ENCODE measurements at regions not wholly inside any gene's neighbourhood (a gene's known extent, or its start where the extent isn't known, plus 50 kb on each side); places are given as distances from the start of the nearest gene placed in this dataset.
A peak's percentile ranks its signal among the peaks of the same experiment; 100 is the strongest.
"Not testable (repeated sequence)": the region's sequence is repeated elsewhere in the genome, so short reads cannot be mapped to it uniquely, and the experiment has no call there.

DNA sequence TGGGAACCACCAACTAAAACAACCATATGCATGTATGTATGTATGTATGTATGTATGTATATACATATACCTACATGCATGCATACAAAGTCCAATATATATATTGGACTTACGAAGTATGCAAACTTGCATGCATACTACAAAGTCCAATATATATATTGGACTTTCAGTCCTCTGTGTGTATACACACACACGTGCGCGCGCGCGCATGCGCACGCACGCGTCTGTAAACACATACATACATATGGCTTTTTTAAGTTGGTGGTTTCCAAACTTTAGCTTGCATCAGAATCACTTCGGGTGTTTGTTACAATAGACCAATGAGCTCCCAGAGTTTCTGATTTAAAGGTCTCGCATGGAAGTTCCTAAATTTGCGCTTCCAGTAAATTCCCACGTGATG, 197.5 kb upstream of the C1orf87 start:
- no peak for DNase-seq (ENCODE audit: low read depth)

DNA sequence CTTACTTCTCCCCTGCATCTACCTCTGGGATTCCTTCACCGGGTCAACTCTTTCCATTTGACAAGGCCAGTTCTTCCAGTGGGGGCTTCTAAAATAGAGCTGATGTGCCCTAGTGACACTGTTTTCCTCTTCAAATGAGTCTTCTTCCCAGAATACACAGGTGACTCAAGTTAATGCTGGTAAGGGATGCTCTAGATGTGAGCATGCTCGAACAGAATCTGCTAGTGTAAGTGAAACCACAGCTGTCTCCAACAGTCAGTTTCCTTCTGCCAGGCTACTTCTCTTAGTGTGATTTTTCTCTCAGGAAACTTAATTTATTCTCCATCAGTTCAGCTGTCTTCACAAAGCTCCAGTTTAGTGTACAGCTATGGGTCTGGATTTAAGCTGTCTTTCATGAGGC, 194.9 kb upstream of the C1orf87 start:
- no peak for DNase-seq (ENCODE audit: low read depth)

- DNase-seq (ENCODE audit: low read depth) = peak; percentile 95
These were observed 192.3 kb upstream of the C1orf87 start for GRCh38 chr1:60265560-60266535.

- no peak for DNase-seq (ENCODE audit: low read depth)
These were observed 189.1 kb upstream of the C1orf87 start for GRCh38 chr1:60262701-60263100.

DNA sequence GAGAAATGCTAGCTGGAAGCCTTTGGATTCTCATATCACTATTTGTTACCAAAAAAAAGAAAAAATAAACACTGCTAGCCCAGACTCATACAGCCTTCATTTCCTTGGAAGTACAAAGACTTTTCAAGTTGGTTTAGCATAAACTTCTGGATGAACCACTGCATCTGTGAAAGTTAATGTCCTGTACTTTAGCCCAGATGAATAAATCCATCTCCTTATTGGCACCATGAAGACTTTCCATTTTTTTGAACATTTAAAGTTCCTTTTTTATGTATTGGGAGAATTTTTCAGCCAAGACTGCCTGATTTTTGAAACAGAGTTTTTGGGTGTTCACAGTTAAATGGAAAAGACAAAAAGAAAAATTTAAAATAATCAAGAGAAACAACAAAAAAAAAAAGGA, 184.0 kb upstream of the C1orf87 start:
- DNase-seq (ENCODE audit: low read depth) = no peak

DNA sequence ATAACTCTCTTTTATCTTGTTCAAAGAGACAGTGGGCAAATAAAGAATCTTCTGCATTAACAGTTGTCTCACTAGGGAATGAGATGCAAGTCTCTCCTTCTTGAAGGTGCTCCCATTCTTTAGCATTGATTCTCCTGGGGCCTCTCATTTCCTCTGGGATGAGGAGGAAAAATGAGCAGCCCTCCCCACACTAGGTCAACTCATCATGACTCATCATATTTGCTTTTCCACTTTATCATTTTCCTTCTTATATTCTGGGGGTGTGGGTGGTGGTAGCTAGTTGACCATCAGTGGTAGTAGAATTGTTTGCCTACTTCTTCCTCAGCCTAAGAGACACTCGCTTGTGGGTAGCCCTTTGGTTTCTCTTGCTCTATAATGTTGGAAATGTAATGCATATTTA, 182.0 kb upstream of the C1orf87 start:
- peak; percentile 24 for DNase-seq (ENCODE audit: low read depth)

GRCh38 chr1:60251426-60251825, 177.9 kb upstream of the C1orf87 start:
- no peak for DNase-seq (ENCODE audit: low read depth)

- DNase-seq (ENCODE audit: low read depth) = not testable (repeated sequence)
These were observed 173.9 kb upstream of the C1orf87 start for GRCh38 chr1:60247467-60247866.

DNA sequence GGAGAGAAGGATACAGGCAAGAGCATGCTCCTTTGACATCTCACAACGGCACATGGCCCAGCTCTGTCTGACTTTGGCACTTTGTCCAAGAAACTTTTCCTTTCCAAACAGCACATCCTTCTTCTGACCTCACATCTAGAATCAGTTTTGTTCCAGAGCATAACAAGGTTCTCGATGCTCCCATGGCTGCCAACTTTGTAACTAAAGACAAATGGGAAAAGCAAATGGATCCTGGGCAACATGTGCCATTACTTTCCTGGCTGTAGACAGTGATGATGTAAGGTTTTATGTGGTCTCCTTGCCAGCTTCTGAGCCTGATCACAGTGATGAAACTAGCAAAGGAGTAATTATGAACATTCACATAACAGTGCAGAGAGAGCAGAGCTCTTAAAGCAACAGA, 171.8 kb upstream of the C1orf87 start:
- no peak for DNase-seq (ENCODE audit: low read depth)

GRCh38 chr1:60244906-60245305, 171.3 kb upstream of the C1orf87 start:
- no peak for DNase-seq (ENCODE audit: low read depth)

- no peak for DNase-seq (ENCODE audit: low read depth)
These were observed 161.7 kb upstream of the C1orf87 start for GRCh38 chr1:60235275-60235674.

- DNase-seq (ENCODE audit: low read depth) = no peak
These were observed 161.2 kb upstream of the C1orf87 start for GRCh38 chr1:60234776-60235175.

- DNase-seq (ENCODE audit: low read depth) = no peak
These were observed 156.3 kb upstream of the C1orf87 start for GRCh38 chr1:60229821-60230220.

DNA sequence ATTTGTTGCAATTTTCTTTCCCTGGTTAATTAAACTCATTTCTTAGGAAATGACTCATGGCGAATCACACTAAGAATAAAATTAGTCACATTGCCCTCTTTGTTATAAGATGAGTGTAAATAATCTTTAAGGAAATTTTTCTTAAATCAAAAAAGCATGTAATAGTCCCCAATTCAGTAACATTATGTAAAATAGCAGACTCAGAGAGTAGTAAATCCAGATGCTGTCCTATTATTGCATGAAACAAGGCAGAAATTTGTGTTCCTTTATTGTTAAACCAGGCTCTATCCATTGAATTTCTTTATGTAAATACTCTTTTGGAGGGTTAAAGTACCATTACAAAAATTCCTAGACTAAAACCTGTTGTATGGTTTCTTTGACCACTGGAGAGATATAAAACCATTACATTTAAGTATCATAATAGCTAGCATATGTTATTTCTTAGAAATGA, 154.5 kb upstream of the C1orf87 start:
- peak; percentile 21 for DNase-seq (ENCODE audit: low read depth)

GRCh38 chr1:60227601-60228000, 154.0 kb upstream of the C1orf87 start:
- DNase-seq (ENCODE audit: low read depth) = peak; percentile 12

GRCh38 chr1:60225486-60225885, 151.9 kb upstream of the C1orf87 start:
- DNase-seq (ENCODE audit: low read depth) = no peak

GRCh38 chr1:60224523-60224922, 151.0 kb upstream of the C1orf87 start:
- DNase-seq (ENCODE audit: low read depth) = no peak

GRCh38 chr1:60223158-60223557, 149.6 kb upstream of the C1orf87 start:
- DNase-seq (ENCODE audit: low read depth) = no peak

- no peak for DNase-seq (ENCODE audit: low read depth)
These were observed 149.0 kb upstream of the C1orf87 start for GRCh38 chr1:60222360-60223115.

GRCh38 chr1:60213253-60213652, 139.7 kb upstream of the C1orf87 start:
- no peak for DNase-seq (ENCODE audit: low read depth)

DNA sequence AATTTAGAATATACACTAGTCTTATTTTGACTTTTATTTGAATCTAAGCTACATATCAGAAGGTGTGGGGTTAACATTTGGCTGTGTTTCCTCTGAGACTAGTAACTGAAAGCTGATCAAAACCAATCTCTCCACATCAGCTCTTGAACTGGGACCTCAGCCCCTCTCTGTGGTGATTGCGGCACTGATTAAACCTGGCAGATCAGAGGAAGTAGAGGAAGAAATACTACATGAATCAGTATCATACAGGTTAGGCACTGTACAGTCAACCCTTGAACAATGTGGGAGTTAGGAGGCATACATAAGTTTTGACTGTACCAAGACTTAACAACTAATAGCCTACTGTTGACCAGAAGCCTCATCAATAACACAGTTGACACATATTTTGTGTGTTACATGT, 122.5 kb upstream of the C1orf87 start:
- DNase-seq (ENCODE audit: low read depth) = no peak

DNA sequence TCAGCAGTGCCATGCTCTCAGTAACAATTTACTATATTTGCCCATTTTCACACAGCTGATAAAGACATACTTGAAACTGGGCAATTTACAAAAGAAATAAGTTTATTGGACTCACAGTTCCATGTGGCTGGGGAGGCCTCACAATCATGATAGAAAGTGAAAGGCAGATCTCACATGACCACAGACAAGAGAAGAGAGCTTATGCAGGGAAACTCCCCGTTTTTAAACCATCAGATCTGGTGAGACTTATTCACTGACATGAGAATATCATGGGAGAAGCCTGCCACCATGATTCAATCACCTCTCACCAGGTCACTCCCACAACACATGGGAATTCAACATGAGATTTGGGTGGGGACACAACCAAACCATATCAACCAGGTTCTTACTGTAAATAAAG, 112.1 kb upstream of the C1orf87 start:
- DNase-seq (ENCODE audit: low read depth) = no peak

DNA sequence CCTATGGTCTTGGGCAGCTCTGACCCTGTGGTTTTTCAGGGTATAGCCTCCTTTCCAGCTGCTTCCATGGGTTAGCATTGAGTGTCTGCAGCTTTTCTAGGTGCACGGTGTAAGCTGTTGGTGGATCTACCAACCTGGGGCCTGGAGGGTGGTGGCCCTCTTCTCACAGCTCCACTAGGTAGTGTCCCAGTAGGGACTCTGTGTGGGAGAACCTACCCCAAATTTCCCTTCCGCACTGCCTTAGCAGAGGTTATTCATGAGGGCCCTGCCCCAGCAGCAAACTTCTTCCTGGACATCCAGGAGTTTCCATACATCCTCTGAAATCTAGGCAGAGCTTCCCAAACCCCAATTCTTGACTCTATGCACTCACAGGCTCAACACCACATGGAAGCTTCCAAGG, 111.0 kb upstream of the C1orf87 start:
- no peak for DNase-seq (ENCODE audit: low read depth)
